ENCODE measurements at regions not wholly inside any gene's neighbourhood (a gene's known extent, or its start where the extent isn't known, plus 50 kb on each side); places are given as distances from the start of the nearest gene placed in this dataset.
"Not testable (repeated sequence)": the region's sequence is repeated elsewhere in the genome, so short reads cannot be mapped to it uniquely, and the experiment has no call there.

DNA sequence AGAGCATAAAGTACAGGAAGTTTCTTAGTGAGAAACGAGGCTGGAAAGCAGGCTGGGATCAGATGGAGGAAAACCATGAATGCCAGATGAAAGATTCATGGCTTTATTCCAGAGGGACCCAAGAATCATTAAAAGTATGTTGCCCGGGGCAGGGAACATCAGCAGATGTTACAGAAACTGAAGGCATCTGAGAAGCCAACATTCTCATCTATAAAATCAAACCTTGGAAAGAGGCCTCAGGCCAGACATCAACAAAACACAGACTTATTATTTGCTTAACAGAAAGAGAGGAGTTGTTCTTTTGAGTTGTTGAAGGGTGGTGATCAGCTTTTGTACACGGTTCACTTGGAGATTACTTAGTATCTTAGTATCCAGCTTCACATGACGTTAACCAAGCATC lies 543.6 kb downstream of the RFC3 start:
- DNase-seq (ENCODE audit: low read depth), result no peak

GRCh38 chr13:34363266-34363665 lies 545.3 kb downstream of the RFC3 start:
- no peak for DNase-seq (ENCODE audit: low read depth)

DNA sequence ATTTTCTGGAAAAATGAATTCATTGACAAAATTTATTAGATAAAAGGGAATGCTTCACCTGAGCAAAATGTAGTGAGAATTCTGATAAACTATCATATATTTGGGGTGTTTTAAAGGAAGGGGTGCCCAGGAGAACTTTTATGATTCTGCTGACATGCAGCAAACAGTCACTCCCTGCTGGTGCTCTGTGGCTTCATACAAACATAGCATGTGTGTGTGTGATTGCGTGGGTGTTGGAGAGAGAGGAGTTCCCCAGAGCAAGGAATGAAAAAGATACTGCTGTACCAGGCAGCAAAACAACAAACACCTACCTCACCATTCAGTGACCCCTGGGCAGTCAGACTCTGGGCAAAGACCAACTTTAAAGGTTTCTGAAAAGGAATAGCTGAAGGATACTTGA lies 546.7 kb downstream of the RFC3 start:
- no peak for DNase-seq (ENCODE audit: low read depth)

DNA sequence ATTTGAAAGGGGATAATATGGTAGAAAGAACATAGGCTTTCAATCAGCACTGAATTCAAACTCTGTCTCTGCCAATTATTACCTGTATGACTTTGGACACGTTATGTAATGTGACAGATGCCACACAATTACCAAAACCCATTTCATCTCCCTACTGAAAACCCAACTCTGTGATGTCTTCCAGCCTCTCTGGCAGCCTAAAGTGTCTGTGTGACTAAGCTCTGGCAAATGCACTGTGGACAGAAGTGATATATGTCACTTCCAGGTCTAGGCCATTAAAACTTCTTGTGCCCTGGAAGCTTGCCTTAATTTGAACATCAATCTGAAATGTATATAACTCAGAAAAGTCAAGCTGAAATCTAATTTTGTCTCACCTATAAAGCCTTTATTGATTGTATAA lies 552.0 kb downstream of the RFC3 start:
- DNase-seq (ENCODE audit: low read depth), result no peak

DNA sequence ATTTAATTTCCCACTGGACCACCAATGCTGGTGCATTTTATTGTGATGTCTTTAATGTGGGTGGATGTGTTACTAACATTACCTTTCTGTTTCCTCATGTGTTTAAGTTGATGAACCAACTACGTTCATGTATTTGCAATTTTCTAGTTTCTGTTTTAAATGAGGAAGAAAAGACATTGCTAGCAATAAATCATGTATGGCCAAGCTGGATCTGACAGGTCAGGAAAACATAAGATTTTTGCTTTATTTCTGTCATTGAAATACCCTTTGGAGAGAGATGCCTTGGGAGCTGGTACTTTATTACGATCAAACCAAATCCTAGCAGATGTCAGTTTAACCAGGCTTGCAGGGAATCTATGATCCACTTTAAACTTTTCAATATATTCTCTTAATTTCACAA lies 553.2 kb downstream of the RFC3 start:
- DNase-seq (ENCODE audit: low read depth), result no peak

GRCh38 chr13:34371645-34372395 lies 553.9 kb downstream of the RFC3 start:
- DNase-seq (ENCODE audit: low read depth), result no peak

DNA sequence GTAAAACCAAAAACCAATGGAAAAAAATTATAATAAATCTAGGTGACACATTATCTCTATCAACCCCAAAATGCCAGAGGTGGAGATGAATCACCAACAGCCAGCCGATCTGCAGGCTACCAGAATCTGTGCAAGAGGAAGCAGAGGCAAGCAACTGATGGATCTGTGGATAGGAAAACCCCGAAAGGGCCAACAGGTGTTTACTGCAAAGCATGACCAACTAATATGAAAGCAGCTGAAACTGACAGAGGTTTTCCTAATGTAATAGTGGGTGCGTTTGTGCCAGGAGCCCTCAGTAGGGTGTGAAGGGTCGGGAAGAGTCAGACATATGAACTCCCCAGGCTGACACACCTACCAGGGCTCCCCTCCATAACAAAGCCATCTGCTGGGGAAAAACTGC lies 554.6 kb downstream of the RFC3 start:
- no peak for DNase-seq (ENCODE audit: low read depth)

DNA sequence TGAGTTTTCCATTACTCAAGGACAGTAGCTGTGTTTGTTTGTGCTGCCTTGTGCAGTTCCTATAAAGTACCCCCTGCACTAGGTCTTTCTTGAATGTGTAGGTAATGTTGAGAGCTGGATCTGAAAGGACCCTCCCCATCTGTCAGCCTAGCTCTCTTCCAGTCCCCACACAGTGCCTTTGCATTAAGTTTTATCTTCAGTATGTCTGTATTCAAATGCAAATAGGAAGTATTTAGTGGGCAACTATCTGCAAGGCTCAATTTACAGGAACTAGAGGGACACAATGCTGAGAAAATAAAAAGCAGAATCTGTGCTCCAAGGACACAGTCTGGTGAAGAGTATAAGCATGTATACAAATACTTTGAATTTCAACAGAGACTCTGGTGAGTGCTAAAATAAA lies 558.5 kb downstream of the RFC3 start:
- no peak for DNase-seq (ENCODE audit: low read depth)

DNA sequence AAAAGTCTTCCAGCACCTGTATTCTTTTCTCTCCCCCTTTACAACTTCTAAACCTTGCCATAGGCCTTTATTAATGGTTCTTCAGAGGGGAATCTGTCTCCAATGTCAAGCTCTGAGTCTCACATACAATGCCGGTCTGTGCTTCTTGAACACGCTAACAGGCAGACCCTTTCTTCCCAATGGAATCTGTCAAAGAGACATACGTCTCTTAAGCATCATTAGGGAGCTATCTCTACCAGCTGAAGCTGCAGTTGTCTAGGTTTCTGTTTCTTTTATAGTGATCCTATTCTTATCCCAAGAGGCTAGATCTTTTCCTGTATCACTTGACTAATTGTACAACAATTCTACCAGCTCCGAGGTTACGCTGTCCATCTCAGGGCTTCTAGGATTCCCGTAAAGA lies 560.8 kb upstream of the NBEA start:
- DNase-seq (ENCODE audit: low read depth), result no peak

GRCh38 chr13:34383728-34384127 lies 558.3 kb upstream of the NBEA start:
- DNase-seq (ENCODE audit: low read depth), result no peak

DNA sequence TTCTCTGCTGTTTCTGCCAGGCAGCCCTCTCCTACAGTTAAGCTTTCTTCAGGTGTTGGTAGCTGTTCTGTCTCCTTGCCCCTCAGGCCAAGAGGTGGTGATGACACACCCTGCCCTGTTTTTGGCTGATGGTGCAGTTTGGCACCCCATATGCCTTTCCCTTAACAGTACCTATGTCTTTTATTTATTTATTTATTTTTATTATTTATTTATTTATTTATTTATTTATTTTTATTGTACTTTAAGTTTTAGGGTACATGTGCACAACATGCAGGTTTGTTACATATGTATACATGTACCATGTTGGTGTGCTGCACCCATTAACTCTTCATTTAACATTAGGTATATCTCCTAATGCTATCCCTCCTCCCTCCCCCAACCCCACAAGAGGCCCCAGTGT lies 555.8 kb upstream of the NBEA start:
- DNase-seq (ENCODE audit: low read depth), result not testable (repeated sequence)

DNA sequence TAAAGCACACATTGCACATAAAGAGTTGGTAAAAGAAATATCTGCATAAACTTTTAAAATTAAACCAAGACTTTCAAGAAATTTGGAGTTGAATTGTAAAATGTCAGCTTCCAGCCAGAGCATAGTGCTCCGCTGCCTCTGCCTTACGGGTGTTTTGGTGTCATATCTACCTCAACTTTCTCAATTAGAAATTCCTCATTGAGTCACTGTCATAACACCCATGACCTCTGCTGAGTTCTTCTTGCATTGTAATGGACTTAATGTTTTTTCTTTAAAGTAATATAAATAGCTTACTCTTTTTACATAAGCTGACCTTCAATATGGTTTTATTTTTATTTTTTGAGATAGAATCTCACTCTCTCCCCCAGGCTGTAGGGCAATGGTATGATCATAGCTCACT lies 551.0 kb upstream of the NBEA start:
- DNase-seq (ENCODE audit: low read depth), result no peak

DNA sequence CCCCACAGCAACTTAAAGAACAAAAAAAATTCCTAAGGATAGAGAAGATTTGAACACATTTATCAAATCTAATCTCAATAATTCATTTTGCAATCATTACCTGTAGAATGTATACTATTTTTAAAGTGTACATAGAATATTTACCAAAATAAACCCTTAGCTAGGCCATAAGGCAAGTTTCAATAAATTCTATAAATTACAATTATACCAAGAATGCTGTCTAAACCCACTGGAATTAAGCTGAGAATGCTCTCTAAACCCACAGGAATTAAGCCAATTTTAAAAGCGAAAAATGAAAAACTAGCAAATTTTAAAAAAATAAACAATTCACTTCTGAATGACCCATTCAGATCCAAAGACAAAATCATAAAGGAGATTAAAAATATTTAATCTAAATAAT lies 540.4 kb upstream of the NBEA start:
- DNase-seq (ENCODE audit: low read depth), result no peak

DNA sequence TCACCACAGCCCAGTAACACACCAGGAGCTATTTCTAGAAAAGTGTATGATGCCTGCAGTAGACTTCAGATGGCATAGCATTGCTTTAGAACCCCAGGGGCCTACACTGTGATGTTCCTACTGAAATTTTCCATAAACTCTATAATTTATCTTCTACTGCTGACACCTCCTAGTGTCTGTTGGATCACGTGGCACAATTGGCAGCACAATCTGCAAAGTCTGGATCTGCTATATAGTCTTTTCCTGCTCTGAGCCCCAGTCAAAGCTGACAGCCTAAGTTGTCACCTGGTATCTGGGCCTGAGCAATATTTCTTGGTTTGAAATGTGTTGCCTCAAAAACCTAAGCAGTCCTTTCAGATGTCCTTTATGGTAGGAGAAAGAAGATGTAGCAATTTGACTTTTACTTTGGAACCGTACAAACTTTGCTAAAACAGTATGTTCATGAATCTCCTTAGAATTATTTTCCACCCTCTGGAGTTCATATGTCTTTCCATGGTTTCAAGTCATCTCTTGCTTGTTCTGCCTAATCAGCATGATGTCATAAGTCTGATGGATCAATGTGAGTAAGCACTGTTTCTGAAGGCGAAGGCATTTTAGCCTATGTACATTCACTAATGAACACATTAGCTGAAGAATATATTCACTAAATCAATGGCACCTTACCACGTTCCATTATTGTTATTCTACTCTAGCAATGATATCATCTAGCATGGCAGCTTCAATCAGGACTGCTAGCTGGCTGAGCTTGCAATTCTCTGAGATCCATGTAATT lies 536.5 kb upstream of the NBEA start:
- DNase-seq (ENCODE audit: low read depth), result no peak

GRCh38 chr13:34408640-34409039 lies 533.4 kb upstream of the NBEA start:
- DNase-seq (ENCODE audit: low read depth), result no peak

DNA sequence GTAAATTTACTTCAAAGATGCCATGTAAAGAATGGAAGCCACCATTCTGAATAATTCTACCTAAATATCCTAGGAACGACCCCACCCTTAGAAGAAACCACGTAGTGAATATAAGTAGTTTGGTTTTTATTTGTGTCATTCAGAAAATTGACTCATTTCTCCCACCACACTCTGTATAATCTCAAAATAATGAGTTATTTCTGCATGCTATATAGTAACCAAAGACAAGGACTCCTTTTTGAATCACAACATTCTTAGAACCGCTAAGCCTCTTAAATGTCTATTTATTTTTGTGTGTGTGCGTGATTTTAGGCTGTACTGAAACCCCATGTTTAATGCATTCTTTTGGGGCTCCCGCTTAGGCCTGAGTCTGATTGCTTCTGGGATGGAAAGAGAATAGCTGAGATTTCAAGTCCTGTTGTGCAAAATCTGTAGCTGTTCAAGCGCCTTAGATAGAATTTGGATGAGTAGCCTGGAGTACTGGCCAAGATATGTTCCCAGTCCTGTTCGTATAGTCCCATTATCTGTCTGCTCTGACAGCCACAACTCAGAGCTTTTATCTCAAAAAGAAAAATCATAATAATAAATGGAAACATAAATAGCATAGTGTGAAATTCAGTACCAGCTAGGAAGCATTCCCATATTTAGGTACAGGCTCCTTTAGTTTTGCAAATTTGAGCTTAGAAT lies 532.4 kb upstream of the NBEA start:
- DNase-seq (ENCODE audit: low read depth), result no peak

- DNase-seq (ENCODE audit: low read depth), result no peak
Measured at GRCh38 chr13:34410678-34411077, 531.4 kb upstream of the NBEA start.

GRCh38 chr13:34411177-34411576 lies 530.9 kb upstream of the NBEA start:
- DNase-seq (ENCODE audit: low read depth), result no peak

- no peak for DNase-seq (ENCODE audit: low read depth)
Measured at GRCh38 chr13:34411894-34412293, 530.2 kb upstream of the NBEA start.

DNA sequence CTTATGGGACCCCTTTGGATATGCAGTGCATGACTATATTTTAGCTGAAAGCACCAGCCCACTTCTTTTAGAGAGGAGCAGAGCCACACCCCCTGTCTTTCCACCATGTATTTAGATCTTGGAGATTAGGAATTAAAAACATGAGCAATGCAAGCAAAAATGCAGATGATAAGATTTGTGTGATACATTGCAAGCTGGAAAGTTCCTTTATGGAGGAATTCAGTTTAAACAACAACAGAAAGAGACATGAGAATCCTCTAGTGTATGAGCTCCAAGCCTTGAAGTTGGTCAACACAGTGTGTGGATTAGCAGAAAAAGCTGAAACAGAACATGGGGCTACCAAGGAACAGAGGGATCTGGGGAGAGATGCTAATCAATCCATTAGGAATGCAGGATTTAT lies 529.8 kb upstream of the NBEA start:
- no peak for DNase-seq (ENCODE audit: low read depth)

- no peak for DNase-seq (ENCODE audit: low read depth)
Measured at GRCh38 chr13:34412817-34413375, 529.2 kb upstream of the NBEA start.

GRCh38 chr13:34413538-34414210 lies 528.4 kb upstream of the NBEA start:
- no peak for DNase-seq (ENCODE audit: low read depth)

All from stimulated activated CD4-positive, alpha-beta T cell treated with anti-CD3 and anti-CD28 coated beads, Interleukin-2, amount 100 ng/mL, for 4 hours (primary cell).